ENCODE measurements at regions not wholly inside any gene's neighbourhood (a gene's known extent, or its start where the extent isn't known, plus 50 kb on each side); places are given as distances from the start of the nearest gene placed in this dataset.

DNA sequence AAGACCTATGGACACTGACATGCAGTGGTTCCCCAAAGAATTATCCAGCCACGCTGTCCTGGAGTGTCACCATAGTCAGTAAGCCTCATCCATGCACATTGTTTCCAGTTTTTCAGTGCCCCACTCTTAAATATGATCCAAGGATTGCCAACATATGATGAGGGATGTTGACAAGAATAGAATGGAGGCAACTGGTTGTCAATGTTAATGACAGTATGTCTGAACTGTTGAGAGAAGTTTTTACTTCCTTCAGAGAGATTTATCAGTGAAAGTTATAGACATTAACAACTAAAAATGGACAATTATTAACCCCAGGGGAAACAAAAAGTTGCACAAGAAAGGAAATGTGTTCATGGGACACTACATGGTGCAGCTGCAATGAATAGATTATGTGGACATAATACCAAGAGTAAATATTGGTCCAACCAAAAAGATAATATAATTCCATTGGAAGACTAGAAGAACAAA lies 69.9 kb downstream of the CYP26B1 start:
- TF ChIP-seq EZH2 (IDR thresholded peaks at IDR 0.05) (no peak), EZH2phosphoT487 (IDR thresholded peaks at IDR 0.05) (no peak)
- TF ChIP-seq, protein P1, sequence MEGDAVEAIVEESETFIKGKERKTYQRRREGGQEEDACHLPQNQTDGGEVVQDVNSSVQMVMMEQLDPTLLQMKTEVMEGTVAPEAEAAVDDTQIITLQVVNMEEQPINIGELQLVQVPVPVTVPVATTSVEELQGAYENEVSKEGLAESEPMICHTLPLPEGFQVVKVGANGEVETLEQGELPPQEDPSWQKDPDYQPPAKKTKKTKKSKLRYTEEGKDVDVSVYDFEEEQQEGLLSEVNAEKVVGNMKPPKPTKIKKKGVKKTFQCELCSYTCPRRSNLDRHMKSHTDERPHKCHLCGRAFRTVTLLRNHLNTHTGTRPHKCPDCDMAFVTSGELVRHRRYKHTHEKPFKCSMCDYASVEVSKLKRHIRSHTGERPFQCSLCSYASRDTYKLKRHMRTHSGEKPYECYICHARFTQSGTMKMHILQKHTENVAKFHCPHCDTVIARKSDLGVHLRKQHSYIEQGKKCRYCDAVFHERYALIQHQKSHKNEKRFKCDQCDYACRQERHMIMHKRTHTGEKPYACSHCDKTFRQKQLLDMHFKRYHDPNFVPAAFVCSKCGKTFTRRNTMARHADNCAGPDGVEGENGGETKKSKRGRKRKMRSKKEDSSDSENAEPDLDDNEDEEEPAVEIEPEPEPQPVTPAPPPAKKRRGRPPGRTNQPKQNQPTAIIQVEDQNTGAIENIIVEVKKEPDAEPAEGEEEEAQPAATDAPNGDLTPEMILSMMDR (IDR thresholded peaks at IDR 0.05) = no peak

Measured in neural progenitor cell (in vitro differentiated cells).